D721Med (cell line): ENCODE measurements at regions not wholly inside any gene's neighbourhood (a gene's known extent, or its start where the extent isn't known, plus 50 kb on each side); places are given as distances from the start of the nearest gene placed in this dataset.

Source experiments
- DNase-seq: peaks from one replicate; pipeline ENCODE4 v3.0.0; 2011; ENCODE audit warnings: low spot score; ENCODE audit not compliant: insufficient read length
- FAIRE-seq: peaks from 2 replicates; lab custom pipeline; 2011; peaks lifted over from hg19 to GRCh38; lab: Jason Lieb, UNC
- CTCF ChIP-seq: IDR thresholded peaks from 2 replicates; pipeline ENCODE4 v1.5.1; 2012; ENCODE audit warnings: mild to moderate bottlenecking, control low read depth; ENCODE audit not compliant: insufficient read depth; ENCODE audit errors: missing control alignments

- no peak for FAIRE-seq
- TF ChIP-seq CTCF = no peak
- no peak for DNase-seq
Observed at GRCh38 chr4:78691971-78692821, 84.0 kb upstream of the BMP2K start.

GRCh38 chr4:78692822-78693170 is 83.4 kb upstream of the BMP2K start:
- no peak for FAIRE-seq
- no peak for DNase-seq
- TF ChIP-seq CTCF = no peak

GRCh38 chr4:78693777-78694456 is 82.2 kb upstream of the BMP2K start:
- TF ChIP-seq CTCF = no peak
- DNase-seq (no peak), FAIRE-seq (no peak)

GRCh38 chr4:78694457-78694787 is 81.7 kb upstream of the BMP2K start:
- no peak for TF ChIP-seq CTCF
- FAIRE-seq = no peak

GRCh38 chr4:78695910-78696309 is 80.2 kb upstream of the BMP2K start:
- DNase-seq (no peak), FAIRE-seq (no peak)
- TF ChIP-seq CTCF = no peak

More at GRCh38 chr4:78694457-78694787, 81.7 kb upstream of the BMP2K start:
- no peak for DNase-seq

GRCh38 chr4:78703079-78703478 is 73.1 kb upstream of the BMP2K start:
- FAIRE-seq (no peak), DNase-seq (no peak)
- TF ChIP-seq CTCF = no peak

GRCh38 chr4:78704317-78704716 is 71.8 kb upstream of the BMP2K start:
- DNase-seq (no peak), FAIRE-seq (no peak)
- TF ChIP-seq CTCF = no peak
